Caco-2 (cell line): ENCODE measurements at regions not wholly inside any gene's neighbourhood (a gene's known extent, or its start where the extent isn't known, plus 50 kb on each side); places are given as distances from the start of the nearest gene placed in this dataset.

Source experiments
- BruUV-seq: library from RNA; stranded (reverse); fragments of 400-500 nt; replicated peaks from 2 replicates; lab custom pipeline; 2021; lab: Mats Ljungman, UMichigan
- CTCF ChIA-PET: fragments of 300-600 bp; sonication (Branson Sonifier 250); formaldehyde crosslinking; loops from one replicate; lab custom pipeline; 2022; ENCODE audit warnings: antibody characterized with exemption; lab: Charles Lee
- POLR2A ChIA-PET: fragments of 300-600 bp; sonication (Branson Sonifier 250); formaldehyde crosslinking; loops from one replicate; lab custom pipeline; 2022; ENCODE audit warnings: antibody characterized with exemption; lab: Charles Lee
- DNase-seq, 2 experiments: peaks; one replicate each; pipeline versions ENCODE4 v3.0.0 to v3.0.0-alpha.2; 2020 to 2022
- H3K27me3 ChIP-seq: replicated peaks from 2 replicates; pipeline ENCODE4 v1.6.0; 2011; ENCODE audit warnings: low read length; ENCODE audit not compliant: control insufficient read depth, insufficient read depth
- H3K36me3 ChIP-seq: 2 replicates; pipeline ENCODE4 v1.5.1; 2011; ENCODE audit warnings: low read length; ENCODE audit not compliant: control insufficient read depth, insufficient read depth
- H3K4me1 ChIP-seq: fragments of 250-450 bp; sonication (Bioruptor Pico); 2 replicates; pipeline ENCODE4 v1.5.1; 2020; ENCODE audit warnings: mild to moderate bottlenecking
- H3K4me3 ChIP-seq: 2 replicates; pipeline ENCODE4 v1.5.1; 2011; ENCODE audit warnings: low read depth, mild to moderate bottlenecking, control low read depth, low read length
- H3K9me3 ChIP-seq: fragments of 250-450 bp; sonication (Bioruptor Pico); 2 replicates; pipeline ENCODE4 v1.5.1; 2020; ENCODE audit warnings: mild to moderate bottlenecking, moderate library complexity
- H3K27ac Mint-ChIP-seq: one replicate; pipeline ENCODE4 v1.8.0; 2022; ENCODE audit warnings: mixed read lengths; ENCODE audit not compliant: unreplicated experiment
- H3K27me3 Mint-ChIP-seq: one replicate; pipeline ENCODE4 v1.8.0; 2022; ENCODE audit warnings: mixed read lengths; ENCODE audit not compliant: insufficient read depth, unreplicated experiment
- H3K36me3 Mint-ChIP-seq: one replicate; pipeline ENCODE4 v1.8.0; 2022; ENCODE audit warnings: mild to moderate bottlenecking, mixed read lengths; ENCODE audit not compliant: insufficient read depth, unreplicated experiment
- H3K4me1 Mint-ChIP-seq: one replicate; pipeline ENCODE4 v1.8.0; 2022; ENCODE audit warnings: low read depth, mixed read lengths; ENCODE audit not compliant: unreplicated experiment
- H3K4me3 Mint-ChIP-seq: one replicate; pipeline ENCODE4 v1.8.0; 2022; ENCODE audit warnings: mild to moderate bottlenecking, moderate library complexity, mixed read lengths; ENCODE audit not compliant: unreplicated experiment
- H3K9me3 Mint-ChIP-seq: one replicate; pipeline ENCODE4 v1.8.0; 2022; ENCODE audit warnings: mixed read lengths; ENCODE audit not compliant: unreplicated experiment
- intact Hi-C: fragments of 100-400 bp; cut with micrococcal nuclease; formaldehyde crosslinking; loops from one replicate; pipeline ENCODE4 v1.10.0; 2022; ENCODE audit not compliant: unreplicated experiment
- TF ChIP-seq, protein P1 (sequence below), 2 experiments: fragments of 200-600 bp in 1 of 2; IDR thresholded peaks; 1 replicate in 1 of 2; 2 replicates in 1 of 2; pipeline versions ENCODE4 v1.5.1 to v1.8.0; 2011 to 2022; ENCODE audit warnings: antibody characterized with exemption in 1 of 2, control low read depth in 1 of 2, inconsistent platforms in 1 of 2, low read depth in 1 of 2, low read length in 1 of 2, mild to moderate bottlenecking in 1 of 2, moderate library complexity in 1 of 2; ENCODE audit not compliant: insufficient read depth in 1 of 2, severe bottlenecking in 1 of 2, unreplicated experiment in 1 of 2

DNA sequence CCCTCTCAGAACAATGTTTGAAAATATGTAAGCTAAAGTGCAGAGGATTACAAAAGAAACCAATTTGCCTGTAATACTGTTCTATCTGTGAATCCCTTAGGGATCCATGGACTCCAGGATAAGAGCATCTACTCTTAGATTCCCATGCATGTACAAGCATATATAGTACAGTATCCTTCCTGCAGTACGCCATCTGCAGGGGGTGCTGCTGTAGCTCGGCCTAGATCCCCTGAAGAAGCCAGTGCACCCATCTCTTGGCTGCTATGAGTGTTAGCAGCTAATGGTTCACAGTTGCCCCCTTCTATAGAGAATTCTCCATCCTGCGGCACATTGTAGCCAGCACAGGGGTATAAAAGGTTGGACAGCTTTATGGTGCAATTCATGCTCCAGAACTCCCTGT, 61.8 kb upstream of the SLC30A5 start:
- Mint-ChIP-seq H3K27me3 (peaks cover 2% of the 10 kb centered on the region), H3K36me3 (no peaks in the 10 kb centered on the region), H3K27ac (no peak overlapping the region), H3K4me1 (peaks cover 6% of the 10 kb centered on the region), H3K9me3 (no peaks in the 10 kb centered on the region), H3K4me3 (no peak overlapping the region)
- H3K4me3 ChIP-seq: no peak overlapping the region
- no peaks in the 10 kb centered on the region for H3K9me3 ChIP-seq
- ChIA-PET POLR2A (no interaction called here), CTCF (interaction anchor here (0.6 kb wide), 2 partner anchors 14 to 405 kb away, joined by 3 read pairs; no protein-coding TSS in a partner anchor)
- no peaks in the 10 kb centered on the region for H3K27me3 ChIP-seq
- TF ChIP-seq, protein P1, sequence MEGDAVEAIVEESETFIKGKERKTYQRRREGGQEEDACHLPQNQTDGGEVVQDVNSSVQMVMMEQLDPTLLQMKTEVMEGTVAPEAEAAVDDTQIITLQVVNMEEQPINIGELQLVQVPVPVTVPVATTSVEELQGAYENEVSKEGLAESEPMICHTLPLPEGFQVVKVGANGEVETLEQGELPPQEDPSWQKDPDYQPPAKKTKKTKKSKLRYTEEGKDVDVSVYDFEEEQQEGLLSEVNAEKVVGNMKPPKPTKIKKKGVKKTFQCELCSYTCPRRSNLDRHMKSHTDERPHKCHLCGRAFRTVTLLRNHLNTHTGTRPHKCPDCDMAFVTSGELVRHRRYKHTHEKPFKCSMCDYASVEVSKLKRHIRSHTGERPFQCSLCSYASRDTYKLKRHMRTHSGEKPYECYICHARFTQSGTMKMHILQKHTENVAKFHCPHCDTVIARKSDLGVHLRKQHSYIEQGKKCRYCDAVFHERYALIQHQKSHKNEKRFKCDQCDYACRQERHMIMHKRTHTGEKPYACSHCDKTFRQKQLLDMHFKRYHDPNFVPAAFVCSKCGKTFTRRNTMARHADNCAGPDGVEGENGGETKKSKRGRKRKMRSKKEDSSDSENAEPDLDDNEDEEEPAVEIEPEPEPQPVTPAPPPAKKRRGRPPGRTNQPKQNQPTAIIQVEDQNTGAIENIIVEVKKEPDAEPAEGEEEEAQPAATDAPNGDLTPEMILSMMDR (IDR thresholded peaks at IDR 0.05; ENCODE audit: insufficient read depth in 1 of 2, low read depth in 1 of 2, low read length in 1 of 2, severe bottlenecking in 1 of 2, unreplicated experiment in 1 of 2): peak in 1 of 2 experiments; percentile 32
- no peaks in the 10 kb centered on the region for H3K36me3 ChIP-seq
- BruUV-seq: no TSS peak
- intact Hi-C loops: no loop called here
- DNase-seq: no peak
- no peaks in the 10 kb centered on the region for H3K4me1 ChIP-seq

DNA sequence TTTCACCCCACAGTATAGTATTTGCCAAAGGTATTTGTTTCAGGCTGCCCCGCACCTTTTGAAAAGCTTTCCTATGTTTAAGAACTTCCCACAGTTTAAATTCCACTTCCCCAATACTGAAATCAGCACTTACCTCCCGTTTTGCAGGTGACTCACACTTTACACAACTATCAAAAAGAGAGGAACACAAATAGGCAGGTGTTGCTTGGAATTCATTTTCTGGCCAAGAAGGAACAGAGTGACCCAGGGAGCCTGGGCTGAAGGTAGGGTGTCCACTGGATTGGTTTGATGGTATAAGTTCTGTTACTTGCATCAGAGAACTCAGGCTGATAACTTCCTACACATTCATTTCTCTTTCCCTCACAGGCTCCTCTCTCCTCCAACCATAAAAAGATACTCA, 60.1 kb upstream of the SLC30A5 start:
- Histone ChIP-seq H3K36me3 (no peaks in the 10 kb centered on the region), H3K4me3 (no peak overlapping the region), H3K9me3 (no peaks in the 10 kb centered on the region), H3K27me3 (no peaks in the 10 kb centered on the region), H3K4me1 (no peaks in the 10 kb centered on the region)
- intact Hi-C loops: no loop called here
- TF ChIP-seq, protein P1 (IDR thresholded peaks at IDR 0.05; ENCODE audit: insufficient read depth in 1 of 2, low read depth in 1 of 2, low read length in 1 of 2, severe bottlenecking in 1 of 2, unreplicated experiment in 1 of 2): no peak
- Mint-ChIP-seq H3K36me3 (no peaks in the 10 kb centered on the region), H3K27ac (no peak overlapping the region), H3K4me3 (no peak overlapping the region), H3K4me1 (peaks cover 6% of the 10 kb centered on the region), H3K27me3 (peaks cover 2% of the 10 kb centered on the region), H3K9me3 (no peaks in the 10 kb centered on the region)
- DNase-seq: no peak
- no TSS peak for BruUV-seq
- CTCF ChIA-PET: no interaction called here
- POLR2A ChIA-PET: no interaction called here

DNA sequence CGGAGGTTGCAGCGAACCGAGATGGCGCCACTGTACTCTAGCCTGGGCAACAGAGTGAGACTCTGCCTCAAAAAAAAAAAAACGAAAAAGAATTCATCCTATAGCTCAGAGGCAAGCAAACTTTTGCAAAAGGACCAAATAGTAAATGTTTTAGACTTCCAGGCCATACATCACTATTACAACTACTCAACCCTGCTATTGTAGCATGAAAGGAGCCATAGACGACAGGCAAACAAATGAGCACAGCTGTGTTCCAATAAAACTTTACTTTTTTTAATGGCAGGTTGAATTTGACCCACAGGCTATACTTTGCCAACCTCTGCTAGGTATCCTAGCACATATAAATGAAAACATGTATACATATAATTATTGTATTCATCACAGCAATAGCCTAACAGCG, 58.9 kb upstream of the SLC30A5 start:
- no peak for DNase-seq
- intact Hi-C loops: no loop called here
- CTCF ChIA-PET: interaction anchor here (0.6 kb wide), 1 partner anchor 114 kb away, joined by 3 read pairs; no protein-coding TSS in a partner anchor
- Histone ChIP-seq H3K36me3 (no peaks in the 10 kb centered on the region), H3K4me3 (no peak overlapping the region), H3K27me3 (no peaks in the 10 kb centered on the region), H3K9me3 (no peaks in the 10 kb centered on the region), H3K4me1 (no peaks in the 10 kb centered on the region)
- Mint-ChIP-seq H3K4me3 (no peak overlapping the region), H3K27me3 (peaks cover 2% of the 10 kb centered on the region), H3K4me1 (peaks cover 6% of the 10 kb centered on the region), H3K9me3 (no peaks in the 10 kb centered on the region), H3K27ac (no peak overlapping the region), H3K36me3 (no peaks in the 10 kb centered on the region)
- BruUV-seq: no TSS peak
- POLR2A ChIA-PET: no interaction called here
- TF ChIP-seq, protein P1 (IDR thresholded peaks at IDR 0.05; ENCODE audit: insufficient read depth in 1 of 2, low read depth in 1 of 2, low read length in 1 of 2, severe bottlenecking in 1 of 2, unreplicated experiment in 1 of 2): no peak
